ENCODE measurements at regions not wholly inside any gene's neighbourhood (a gene's known extent, or its start where the extent isn't known, plus 50 kb on each side); places are given as distances from the start of the nearest gene placed in this dataset.

DNA sequence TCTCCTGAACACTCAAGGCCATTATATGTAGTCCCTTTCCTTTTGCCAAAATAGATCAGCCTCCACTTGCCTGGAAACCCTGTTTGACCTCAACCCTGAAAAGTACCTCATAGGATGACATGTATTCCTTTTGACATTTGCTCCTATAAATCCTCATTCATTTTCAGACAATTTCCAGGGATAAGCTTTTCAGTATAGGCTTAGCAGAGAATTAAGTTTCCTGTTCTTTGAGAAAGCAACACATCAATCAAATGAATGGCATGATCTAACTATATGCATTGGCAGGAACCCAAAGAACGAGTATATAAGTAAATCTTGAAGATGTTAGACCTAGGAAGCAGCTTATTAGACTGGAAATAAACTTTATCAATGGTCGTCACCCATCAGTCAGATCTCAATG, 483.0 kb downstream of the CCDC85A start:
- H3K4me3 ChIP-seq (ENCODE audit: low read length) = no peak overlapping the region
- no peak overlapping the region for H2AFZ ChIP-seq (ENCODE audit: low read depth, low read length)
- H3K36me3 ChIP-seq (ENCODE audit: insufficient read depth, low read length) = no peaks in the 10 kb centered on the region
- H3K9me3 ChIP-seq (ENCODE audit: low read length) = no peaks in the 10 kb centered on the region
- no peaks in the 10 kb centered on the region for H3K27me3 ChIP-seq (ENCODE audit: insufficient read depth, low read length)
- no peaks in the 10 kb centered on the region for H3K4me1 ChIP-seq (ENCODE audit: insufficient read depth, low read length)

DNA sequence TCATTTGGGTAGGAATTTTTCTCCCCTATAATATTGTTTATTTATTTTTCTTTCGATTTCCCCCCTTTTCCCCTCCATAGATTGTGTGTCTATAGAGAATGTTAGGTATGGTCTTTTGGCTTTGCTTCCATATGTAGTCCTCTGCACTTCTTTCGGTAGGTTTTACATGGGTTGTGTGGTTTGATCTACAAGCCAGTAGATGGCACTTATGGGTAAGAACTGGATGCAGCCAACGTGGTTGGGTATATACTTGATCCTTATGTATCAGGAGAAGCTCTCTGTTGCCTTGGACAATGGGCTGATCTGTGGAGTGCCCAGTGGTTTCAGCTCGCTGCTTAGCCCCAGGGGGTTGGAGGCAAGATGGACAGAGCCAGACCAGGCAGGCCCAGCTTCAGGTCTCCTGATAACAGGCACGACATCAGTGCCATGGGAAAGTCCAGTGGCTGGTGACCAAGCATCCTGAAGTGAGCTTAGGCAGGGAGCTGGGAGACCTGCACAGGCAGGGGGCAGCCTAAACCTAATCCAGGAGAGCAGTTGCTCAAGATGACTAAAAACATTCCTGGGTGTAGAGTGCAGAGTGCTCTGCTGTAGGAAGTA, 488.3 kb downstream of the CCDC85A start:
- Histone ChIP-seq H2AFZ (ENCODE audit: low read depth, low read length) (no peak overlapping the region), H3K27me3 (ENCODE audit: insufficient read depth, low read length) (no peaks in the 10 kb centered on the region), H3K4me3 (ENCODE audit: low read length) (no peak overlapping the region), H3K4me1 (ENCODE audit: insufficient read depth, low read length) (no peaks in the 10 kb centered on the region), H3K36me3 (ENCODE audit: insufficient read depth, low read length) (no peaks in the 10 kb centered on the region), H3K9me3 (ENCODE audit: low read length) (no peaks in the 10 kb centered on the region)

- Histone ChIP-seq H3K4me3 (ENCODE audit: low read length) (no peak overlapping the region), H3K36me3 (ENCODE audit: insufficient read depth, low read length) (no peaks in the 10 kb centered on the region), H3K27me3 (ENCODE audit: insufficient read depth, low read length) (no peaks in the 10 kb centered on the region), H2AFZ (ENCODE audit: low read depth, low read length) (no peak overlapping the region), H3K4me1 (ENCODE audit: insufficient read depth, low read length) (no peaks in the 10 kb centered on the region), H3K9me3 (ENCODE audit: low read length) (no peaks in the 10 kb centered on the region)
Measured at GRCh38 chr2:56674084-56674483, 490.3 kb downstream of the CCDC85A start.

DNA sequence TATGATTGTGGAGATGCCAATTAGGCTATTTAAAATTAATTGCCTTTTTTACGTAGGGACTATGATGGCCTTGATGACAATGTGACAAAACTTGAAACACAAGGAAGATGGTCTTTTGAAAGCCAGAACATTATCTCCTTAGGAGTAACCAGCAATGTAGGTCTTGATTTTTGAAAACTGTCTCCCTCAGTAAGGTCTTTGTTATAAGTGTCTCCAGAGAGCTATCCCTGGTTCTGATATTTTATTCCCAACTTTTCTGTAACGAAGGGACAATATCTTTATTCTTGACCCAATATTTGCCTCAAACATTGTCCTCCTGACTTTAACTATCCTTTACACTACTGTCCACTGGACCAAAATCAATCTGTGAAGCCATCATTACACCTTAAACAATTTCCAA, 493.2 kb downstream of the CCDC85A start:
- Histone ChIP-seq H3K27me3 (ENCODE audit: insufficient read depth, low read length) (peaks cover 5% of the 10 kb centered on the region), H3K36me3 (ENCODE audit: insufficient read depth, low read length) (no peaks in the 10 kb centered on the region), H3K4me3 (ENCODE audit: low read length) (no peak overlapping the region), H3K4me1 (ENCODE audit: insufficient read depth, low read length) (no peaks in the 10 kb centered on the region), H3K9me3 (ENCODE audit: low read length) (no peaks in the 10 kb centered on the region), H2AFZ (ENCODE audit: low read depth, low read length) (no peak overlapping the region)

- Histone ChIP-seq H3K9me3 (ENCODE audit: low read length) (no peaks in the 10 kb centered on the region), H3K27me3 (ENCODE audit: insufficient read depth, low read length) (peaks cover 5% of the 10 kb centered on the region), H3K4me3 (ENCODE audit: low read length) (no peak overlapping the region), H3K36me3 (ENCODE audit: insufficient read depth, low read length) (no peaks in the 10 kb centered on the region), H3K4me1 (ENCODE audit: insufficient read depth, low read length) (peaks cover 13% of the 10 kb centered on the region), H2AFZ (ENCODE audit: low read depth, low read length) (no peak overlapping the region)
Measured at GRCh38 chr2:56680971-56681631, 497.3 kb downstream of the CCDC85A start.

GRCh38 chr2:56681659-56682396, 498.0 kb downstream of the CCDC85A start:
- H3K36me3 ChIP-seq (ENCODE audit: insufficient read depth, low read length) = no peaks in the 10 kb centered on the region
- no peaks in the 10 kb centered on the region for H3K9me3 ChIP-seq (ENCODE audit: low read length)
- H3K4me3 ChIP-seq (ENCODE audit: low read length) = no peak overlapping the region
- peaks cover 13% of the 10 kb centered on the region for H3K4me1 ChIP-seq (ENCODE audit: insufficient read depth, low read length)
- H3K27me3 ChIP-seq (ENCODE audit: insufficient read depth, low read length) = peaks cover 5% of the 10 kb centered on the region
- H2AFZ ChIP-seq (ENCODE audit: low read depth, low read length) = no peak overlapping the region

DNA sequence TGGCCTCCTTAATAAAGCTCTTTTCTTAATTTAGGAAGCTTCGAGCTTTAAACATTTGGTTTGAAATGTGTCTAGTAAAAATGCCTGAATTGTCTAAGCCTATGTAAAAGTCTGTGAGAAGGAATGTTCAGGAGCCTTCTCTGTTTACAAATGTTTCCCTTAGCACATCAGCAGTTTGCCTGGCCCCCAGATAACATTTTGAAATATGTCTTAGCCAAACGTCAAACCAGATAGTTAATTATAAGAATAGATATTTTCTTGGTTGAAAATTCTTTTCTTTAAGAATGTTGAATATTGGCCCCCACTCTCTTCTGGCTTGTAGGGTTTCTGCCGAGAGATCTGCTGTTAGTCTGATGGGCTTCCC, 498.6 kb downstream of the CCDC85A start:
- no peaks in the 10 kb centered on the region for H3K36me3 ChIP-seq (ENCODE audit: insufficient read depth, low read length)
- H3K4me3 ChIP-seq (ENCODE audit: low read length) = no peak overlapping the region
- H3K27me3 ChIP-seq (ENCODE audit: insufficient read depth, low read length) = peaks cover 5% of the 10 kb centered on the region
- no peaks in the 10 kb centered on the region for H3K9me3 ChIP-seq (ENCODE audit: low read length)
- H3K4me1 ChIP-seq (ENCODE audit: insufficient read depth, low read length) = peaks cover 13% of the 10 kb centered on the region
- no peak overlapping the region for H2AFZ ChIP-seq (ENCODE audit: low read depth, low read length)

GRCh38 chr2:56684327-56684726, 500.5 kb downstream of the CCDC85A start:
- H2AFZ ChIP-seq (ENCODE audit: low read depth, low read length) = peak overlapping the region; percentile 83
- peaks cover 13% of the 10 kb centered on the region for H3K4me1 ChIP-seq (ENCODE audit: insufficient read depth, low read length)
- H3K9me3 ChIP-seq (ENCODE audit: low read length) = no peaks in the 10 kb centered on the region

GRCh38 chr2:56685205-56685604, 501.4 kb downstream of the CCDC85A start:
- Histone ChIP-seq H3K4me1 (ENCODE audit: insufficient read depth, low read length) (peaks cover 13% of the 10 kb centered on the region), H3K4me3 (ENCODE audit: low read length) (peak overlapping the region; percentile 3), H2AFZ (ENCODE audit: low read depth, low read length) (peak overlapping the region; percentile 83), H3K27me3 (ENCODE audit: insufficient read depth, low read length) (peaks cover under 1% of the 10 kb centered on the region), H3K9me3 (ENCODE audit: low read length) (no peaks in the 10 kb centered on the region), H3K36me3 (ENCODE audit: insufficient read depth, low read length) (no peaks in the 10 kb centered on the region)

More at GRCh38 chr2:56684327-56684726, 500.5 kb downstream of the CCDC85A start:
- no peaks in the 10 kb centered on the region for H3K36me3 ChIP-seq (ENCODE audit: insufficient read depth, low read length)
- H3K27me3 ChIP-seq (ENCODE audit: insufficient read depth, low read length) = peaks cover 5% of the 10 kb centered on the region
- no peak overlapping the region for H3K4me3 ChIP-seq (ENCODE audit: low read length)

DNA sequence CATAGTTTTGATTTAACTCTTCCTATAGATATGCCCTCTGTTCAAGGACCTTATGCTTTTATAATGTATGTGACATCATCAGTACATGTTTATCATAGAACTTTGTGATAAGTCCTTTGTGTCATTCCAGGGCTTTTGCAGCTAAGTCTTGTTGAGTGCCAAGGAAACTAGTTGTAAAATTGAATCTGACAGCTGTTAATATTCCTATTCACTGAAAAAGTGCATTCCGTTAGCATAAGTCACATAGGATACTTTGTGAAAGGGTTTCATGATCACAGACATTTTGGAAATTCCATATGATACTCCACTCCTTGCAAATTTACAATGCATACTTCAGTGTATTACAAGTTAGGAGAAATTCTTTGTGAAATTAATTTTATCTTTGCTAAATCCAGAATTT, 503.4 kb downstream of the CCDC85A start:
- no peaks in the 10 kb centered on the region for H3K9me3 ChIP-seq (ENCODE audit: low read length)
- no peaks in the 10 kb centered on the region for H3K36me3 ChIP-seq (ENCODE audit: insufficient read depth, low read length)
- no peak overlapping the region for H2AFZ ChIP-seq (ENCODE audit: low read depth, low read length)
- H3K27me3 ChIP-seq (ENCODE audit: insufficient read depth, low read length) = no peaks in the 10 kb centered on the region
- no peak overlapping the region for H3K4me3 ChIP-seq (ENCODE audit: low read length)
- peaks cover 13% of the 10 kb centered on the region for H3K4me1 ChIP-seq (ENCODE audit: insufficient read depth, low read length)

- no peaks in the 10 kb centered on the region for H3K36me3 ChIP-seq (ENCODE audit: insufficient read depth, low read length)
- H3K4me1 ChIP-seq (ENCODE audit: insufficient read depth, low read length) = peaks cover 13% of the 10 kb centered on the region
- no peak overlapping the region for H2AFZ ChIP-seq (ENCODE audit: low read depth, low read length)
- no peaks in the 10 kb centered on the region for H3K27me3 ChIP-seq (ENCODE audit: insufficient read depth, low read length)
- H3K4me3 ChIP-seq (ENCODE audit: low read length) = no peak overlapping the region
- H3K9me3 ChIP-seq (ENCODE audit: low read length) = no peaks in the 10 kb centered on the region
Measured at GRCh38 chr2:56688661-56689060, 504.9 kb downstream of the CCDC85A start.

DNA sequence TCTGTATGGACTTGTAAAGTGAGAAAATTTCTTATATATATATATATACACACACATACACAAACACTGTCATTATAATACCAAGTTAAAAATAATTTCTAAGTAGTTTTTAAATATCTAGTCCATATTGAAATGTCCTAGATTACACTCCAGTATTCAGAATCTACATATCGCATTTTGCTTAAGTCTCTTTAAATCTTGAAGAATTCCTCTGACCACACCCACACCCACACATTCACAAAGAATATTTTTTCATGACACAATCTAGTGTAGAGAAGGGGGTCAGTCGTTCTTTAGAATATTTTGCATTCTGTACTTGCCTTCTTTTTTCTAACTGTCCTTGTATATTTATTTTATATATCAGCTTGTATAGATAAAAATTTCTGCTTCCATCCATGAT, 509.7 kb downstream of the CCDC85A start:
- Histone ChIP-seq H3K27me3 (ENCODE audit: insufficient read depth, low read length) (no peaks in the 10 kb centered on the region), H3K4me1 (ENCODE audit: insufficient read depth, low read length) (no peaks in the 10 kb centered on the region), H2AFZ (ENCODE audit: low read depth, low read length) (no peak overlapping the region), H3K36me3 (ENCODE audit: insufficient read depth, low read length) (no peaks in the 10 kb centered on the region), H3K4me3 (ENCODE audit: low read length) (no peak overlapping the region), H3K9me3 (ENCODE audit: low read length) (no peaks in the 10 kb centered on the region)

GRCh38 chr2:56703001-56703400, 519.2 kb downstream of the CCDC85A start:
- no peak overlapping the region for H2AFZ ChIP-seq (ENCODE audit: low read depth, low read length)
- no peak overlapping the region for H3K4me3 ChIP-seq (ENCODE audit: low read length)
- no peaks in the 10 kb centered on the region for H3K9me3 ChIP-seq (ENCODE audit: low read length)
- no peaks in the 10 kb centered on the region for H3K27me3 ChIP-seq (ENCODE audit: insufficient read depth, low read length)
- H3K36me3 ChIP-seq (ENCODE audit: insufficient read depth, low read length) = no peaks in the 10 kb centered on the region
- no peaks in the 10 kb centered on the region for H3K4me1 ChIP-seq (ENCODE audit: insufficient read depth, low read length)
